VCaP (cell line): ENCODE measurements at regions not wholly inside any gene's neighbourhood (a gene's known extent, or its start where the extent isn't known, plus 50 kb on each side); places are given as distances from the start of the nearest gene placed in this dataset.

Source experiments
- H3K27ac ChIP-seq: fragments of 450-650 bp; 2 replicates; pipeline ENCODE4 v1.5.1; 2017
- CTCF ChIP-seq: fragments of 450-650 bp; conservative IDR thresholded peaks from 2 replicates; pipeline ENCODE4 v1.5.1; 2017; ENCODE audit warnings: mild to moderate bottlenecking, moderate library complexity

GRCh38 chr14:85316701-85317410 is 213.1 kb upstream of the FLRT2 start:
- TF ChIP-seq CTCF: no peak
- no peak overlapping the region for H3K27ac ChIP-seq

GRCh38 chr14:85317491-85318021 is 212.4 kb upstream of the FLRT2 start:
- H3K27ac ChIP-seq: no peak overlapping the region
- TF ChIP-seq CTCF: no peak

DNA sequence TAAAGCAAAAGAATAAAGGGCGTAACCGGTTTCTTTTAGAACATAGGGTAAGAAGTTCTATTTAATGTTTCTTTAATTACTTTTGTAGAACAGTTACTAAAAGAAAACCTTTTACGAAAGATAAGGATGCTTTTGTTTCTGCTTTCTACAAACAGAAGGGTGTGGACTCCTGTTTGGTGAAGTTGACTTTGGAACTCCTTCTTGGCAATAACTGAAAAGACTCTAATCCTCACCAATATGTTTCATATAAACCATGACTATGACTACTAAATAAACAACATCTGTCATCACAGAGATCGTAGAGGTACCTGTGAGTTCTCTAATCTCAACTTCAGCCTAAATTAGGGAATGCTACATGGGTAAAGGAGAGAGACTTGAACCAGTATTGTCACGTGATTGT is 210.8 kb upstream of the FLRT2 start:
- TF ChIP-seq CTCF: no peak
- H3K27ac ChIP-seq: no peak overlapping the region

- no peak overlapping the region for H3K27ac ChIP-seq
- TF ChIP-seq CTCF: no peak
Measured at GRCh38 chr14:85319998-85320630, 209.8 kb upstream of the FLRT2 start.

DNA sequence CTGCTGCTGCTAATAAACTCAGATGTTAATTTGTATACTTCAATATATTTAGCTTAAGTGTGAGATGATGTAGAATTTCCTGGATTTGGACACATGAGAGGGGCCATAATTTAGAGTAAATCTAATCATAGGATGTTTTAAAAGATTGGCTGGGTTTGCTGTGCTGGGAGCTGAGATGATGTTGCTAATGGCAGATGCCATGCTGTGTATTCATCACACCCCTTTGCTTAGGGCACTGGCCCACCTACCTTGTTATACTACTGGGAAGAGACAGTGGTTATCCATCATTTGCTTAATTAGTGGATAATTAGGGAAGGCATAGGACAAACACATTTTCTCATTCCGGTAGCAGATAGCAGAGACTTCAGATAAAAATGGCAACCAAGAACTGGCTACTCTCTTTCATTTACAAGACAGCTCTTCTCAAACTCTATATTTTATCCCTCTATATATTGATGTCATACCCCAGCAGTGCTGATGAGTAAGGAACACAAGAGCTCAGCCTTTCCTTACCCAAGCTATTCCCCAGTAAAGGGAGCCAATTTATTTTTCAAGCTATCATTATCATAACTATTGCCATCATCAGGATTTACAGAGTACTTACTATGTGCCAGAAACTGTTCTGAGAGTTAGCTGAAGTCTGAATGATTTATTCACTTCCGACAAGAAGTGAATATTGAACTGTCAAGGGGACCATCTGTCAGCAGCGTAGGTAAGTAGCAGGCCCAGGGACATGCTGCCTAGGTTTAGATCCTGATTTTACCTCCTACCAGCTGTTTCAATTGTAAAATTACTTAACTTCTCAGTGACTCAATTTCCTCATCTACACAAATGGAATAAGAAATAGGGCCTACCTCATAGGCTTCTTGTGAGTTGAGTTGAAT is 204.6 kb upstream of the FLRT2 start:
- TF ChIP-seq CTCF: no peak
- no peak overlapping the region for H3K27ac ChIP-seq

DNA sequence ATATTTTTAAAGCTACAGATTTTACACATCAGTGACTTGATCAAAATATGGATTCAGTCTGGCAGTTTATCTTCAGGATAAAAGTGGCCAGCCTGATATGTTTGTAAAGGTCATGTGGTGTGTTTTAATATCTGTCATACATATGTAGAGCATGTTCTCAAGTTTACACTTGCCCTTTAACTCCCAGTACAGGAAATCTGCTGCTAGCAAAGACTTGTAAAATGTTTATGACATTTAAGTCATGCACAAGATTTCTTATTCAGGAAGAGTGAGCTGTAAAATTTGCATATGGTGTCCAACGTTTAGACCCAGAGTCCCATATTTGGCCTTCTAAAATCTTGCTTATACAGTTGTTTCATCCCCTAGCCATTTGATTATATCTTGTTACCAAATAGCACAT is 197.5 kb upstream of the FLRT2 start:
- no peak for TF ChIP-seq CTCF
- peak overlapping the region; percentile 50 for H3K27ac ChIP-seq

DNA sequence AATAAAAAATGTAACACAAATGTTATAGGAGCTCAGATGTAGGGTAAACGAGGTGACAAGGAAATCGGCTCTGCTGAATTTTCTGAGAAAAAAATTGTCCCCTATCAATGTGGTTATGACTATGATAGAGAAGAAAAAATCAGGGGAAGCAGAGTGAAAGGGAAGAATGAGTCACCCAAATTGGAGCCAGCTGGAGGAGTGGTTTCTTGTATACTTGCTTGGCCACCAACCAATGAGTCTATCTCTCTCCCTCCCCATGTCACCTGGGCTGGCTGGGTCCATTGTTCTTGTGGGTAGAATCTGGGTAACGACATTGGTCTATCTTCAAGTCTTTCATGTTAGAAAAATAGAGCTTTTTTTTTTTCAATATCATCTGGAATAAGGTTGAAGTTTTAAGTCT is 196.6 kb upstream of the FLRT2 start:
- TF ChIP-seq CTCF: no peak
- peak overlapping the region; percentile 50; the same call in 1 of the 2 replicates for H3K27ac ChIP-seq
